GM12892 (cell line): ENCODE measurements at regions not wholly inside any gene's neighbourhood (a gene's known extent, or its start where the extent isn't known, plus 50 kb on each side); places are given as distances from the start of the nearest gene placed in this dataset.

Source experiments
- POLR2A ChIP-seq: IDR thresholded peaks from 2 replicates; pipeline ENCODE4 v1.6.1; 2011; ENCODE audit warnings: low read depth, low read length, control low read depth
- POLR2AphosphoS5 ChIP-seq: IDR thresholded peaks from 2 replicates; pipeline ENCODE4 v1.6.1; 2011; ENCODE audit warnings: low read depth, low read length, control low read depth

DNA sequence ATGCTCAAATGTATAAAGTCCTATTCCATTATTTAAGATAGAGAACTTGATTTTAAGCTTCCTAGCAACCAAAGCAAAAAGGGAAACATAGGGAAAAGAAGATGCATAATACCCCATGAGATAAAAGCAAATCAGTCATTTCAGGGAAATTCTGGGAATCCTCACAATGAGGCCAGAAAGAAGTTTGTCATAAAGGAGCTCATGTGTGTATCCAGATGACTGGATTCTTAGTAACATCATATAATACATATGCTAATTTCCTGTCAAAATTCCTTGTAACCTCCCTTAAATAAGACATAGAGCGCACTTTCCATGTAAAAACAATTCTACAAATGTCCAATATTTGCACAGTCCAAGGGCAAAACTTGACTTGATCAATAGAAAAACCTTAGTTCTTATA lies 411.0 kb upstream of the WWC1 start:
- TF ChIP-seq POLR2A (no peak), POLR2AphosphoS5 (no peak)
